HPDE6-E6E7 (cell line): ENCODE measurements at regions not wholly inside any gene's neighbourhood (a gene's known extent, or its start where the extent isn't known, plus 50 kb on each side); places are given as distances from the start of the nearest gene placed in this dataset.
"Not testable (repeated sequence)": the region's sequence is repeated elsewhere in the genome, so short reads cannot be mapped to it uniquely, and the experiment has no call there.

Experiments
- DNase-seq: peaks from one replicate; pipeline ENCODE4 v3.0.0; 2011; ENCODE audit warnings: missing footprints; ENCODE audit errors: extremely low spot score

GRCh38 chr15:79756365-79756764 lies 140.4 kb downstream of the MTHFS start:
- DNase-seq = no peak

- DNase-seq = no peak
Measured at GRCh38 chr15:79765081-79765480, 131.7 kb downstream of the MTHFS start.

- DNase-seq = peak; percentile 11
Measured at GRCh38 chr15:79769069-79769481, 127.7 kb downstream of the MTHFS start.

GRCh38 chr15:79769933-79770759 lies 126.7 kb downstream of the MTHFS start:
- no peak for DNase-seq

GRCh38 chr15:79773128-79773527 lies 123.7 kb downstream of the MTHFS start:
- DNase-seq = no peak

GRCh38 chr15:79775821-79776220 lies 121.0 kb downstream of the MTHFS start:
- no peak for DNase-seq

- DNase-seq = no peak
Measured at GRCh38 chr15:79777916-79778315, 118.9 kb downstream of the MTHFS start.

- DNase-seq = no peak
Measured at GRCh38 chr15:79778378-79778990, 118.3 kb downstream of the MTHFS start.

GRCh38 chr15:79779746-79780145 lies 117.1 kb downstream of the MTHFS start:
- no peak for DNase-seq

- not testable (repeated sequence) for DNase-seq
Measured at GRCh38 chr15:79782307-79782706, 114.5 kb downstream of the MTHFS start.
